ENCODE measurements at regions not wholly inside any gene's neighbourhood (a gene's known extent, or its start where the extent isn't known, plus 50 kb on each side); places are given as distances from the start of the nearest gene placed in this dataset.

- DNase-seq, result no peak
Observed at GRCh38 chr2:71832388-71832787, 315.3 kb downstream of the CYP26B1 start.

GRCh38 chr2:71831193-71831577 is 316.5 kb downstream of the CYP26B1 start:
- no peak for DNase-seq

GRCh38 chr2:71830497-71831192 is 317.0 kb downstream of the CYP26B1 start:
- no peak for DNase-seq

- no peak for DNase-seq
Observed at GRCh38 chr2:71829008-71829407, 318.7 kb downstream of the CYP26B1 start.

- no peak for DNase-seq
Observed at GRCh38 chr2:71827973-71828372, 319.7 kb downstream of the CYP26B1 start.

- no peak for DNase-seq
Observed at GRCh38 chr2:71827524-71827901, 320.1 kb downstream of the CYP26B1 start.

GRCh38 chr2:71826826-71827523 is 320.7 kb downstream of the CYP26B1 start:
- DNase-seq, result no peak

- no peak for DNase-seq
Observed at GRCh38 chr2:71826299-71826698, 321.4 kb downstream of the CYP26B1 start.

- no peak for DNase-seq
Observed at GRCh38 chr2:71824436-71824835, 323.2 kb downstream of the CYP26B1 start.

- DNase-seq, result no peak
Observed at GRCh38 chr2:71823526-71823925, 324.1 kb downstream of the CYP26B1 start.

- DNase-seq, result no peak
Observed at GRCh38 chr2:71822463-71822862, 325.2 kb downstream of the CYP26B1 start.

- DNase-seq, result no peak
Observed at GRCh38 chr2:71821856-71822255, 325.8 kb downstream of the CYP26B1 start.

GRCh38 chr2:71816815-71817214 is 330.8 kb downstream of the CYP26B1 start:
- DNase-seq, result no peak

- DNase-seq, result no peak
Observed at GRCh38 chr2:71815701-71816474, 331.8 kb downstream of the CYP26B1 start.

- no peak for DNase-seq
Observed at GRCh38 chr2:71814885-71815284, 332.8 kb downstream of the CYP26B1 start.

GRCh38 chr2:71813807-71814470 is 333.7 kb downstream of the CYP26B1 start:
- DNase-seq, result no peak

- no peak for DNase-seq
Observed at GRCh38 chr2:71813315-71813714, 334.3 kb downstream of the CYP26B1 start.

GRCh38 chr2:71812736-71813135 is 334.9 kb downstream of the CYP26B1 start:
- DNase-seq, result no peak

GRCh38 chr2:71811726-71812125 is 335.9 kb downstream of the CYP26B1 start:
- DNase-seq, result no peak

- DNase-seq, result no peak
Observed at GRCh38 chr2:71811157-71811556, 336.5 kb downstream of the CYP26B1 start.

GRCh38 chr2:71807581-71808451 is 339.8 kb downstream of the CYP26B1 start:
- DNase-seq, result no peak

GRCh38 chr2:71806432-71806831 is 341.2 kb downstream of the CYP26B1 start:
- DNase-seq, result no peak
